SW 1271 (cell line): ENCODE measurements at regions not wholly inside any gene's neighbourhood (a gene's known extent, or its start where the extent isn't known, plus 50 kb on each side); places are given as distances from the start of the nearest gene placed in this dataset.
"Not testable (repeated sequence)": the region's sequence is repeated elsewhere in the genome, so short reads cannot be mapped to it uniquely, and the experiment has no call there.

Source experiments
- DNase-seq, 2 experiments: peaks; one replicate each; lab custom pipeline; 2025; lab: John Stamatoyannopoulos, UW

GRCh38 chr7:20466543-20467021, 135.9 kb downstream of the ITGB8 start:
- DNase-seq = no peak

DNA sequence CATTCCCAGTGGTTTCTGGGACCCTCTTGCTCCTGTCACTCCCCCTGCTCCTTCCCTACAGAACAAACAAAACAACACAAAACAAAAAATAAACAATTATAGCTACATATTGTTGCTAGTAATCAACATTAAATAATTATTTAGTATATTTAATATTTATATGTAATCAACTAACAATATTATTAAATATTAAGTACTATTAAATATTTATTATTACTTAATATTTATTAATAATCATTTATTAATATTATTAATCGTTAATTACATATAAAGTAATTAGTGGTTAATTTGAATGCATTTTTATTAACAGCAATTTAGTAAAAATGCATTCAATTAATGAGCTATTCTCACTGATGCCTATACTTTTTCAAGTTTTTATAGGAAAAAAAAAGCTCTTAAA, 139.4 kb downstream of the ITGB8 start:
- DNase-seq = no peak

GRCh38 chr7:20470726-20471125, 140.0 kb downstream of the ITGB8 start:
- DNase-seq = no peak

DNA sequence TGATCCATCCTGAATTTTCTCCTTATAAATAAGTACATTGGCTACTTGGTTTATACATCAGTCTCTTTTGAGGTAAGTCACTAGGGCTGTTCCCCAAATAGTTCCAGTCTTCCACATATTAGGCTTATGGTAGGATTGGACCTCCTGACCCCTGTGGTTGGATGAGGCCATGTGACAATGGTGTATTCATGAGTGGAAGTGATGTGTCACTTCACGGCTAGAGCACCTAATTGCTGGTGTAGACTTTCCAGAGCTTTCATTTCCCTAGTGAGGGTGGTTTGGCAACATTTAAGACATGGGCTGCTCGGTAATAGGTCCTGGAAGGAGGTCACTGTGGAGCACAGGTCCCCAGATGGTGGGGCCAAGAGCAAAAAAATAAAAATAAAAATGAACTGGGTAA, 141.2 kb upstream of the ABCB5 start:
- DNase-seq = no peak

GRCh38 chr7:20475756-20476155, 139.7 kb upstream of the ABCB5 start:
- no peak for DNase-seq

DNA sequence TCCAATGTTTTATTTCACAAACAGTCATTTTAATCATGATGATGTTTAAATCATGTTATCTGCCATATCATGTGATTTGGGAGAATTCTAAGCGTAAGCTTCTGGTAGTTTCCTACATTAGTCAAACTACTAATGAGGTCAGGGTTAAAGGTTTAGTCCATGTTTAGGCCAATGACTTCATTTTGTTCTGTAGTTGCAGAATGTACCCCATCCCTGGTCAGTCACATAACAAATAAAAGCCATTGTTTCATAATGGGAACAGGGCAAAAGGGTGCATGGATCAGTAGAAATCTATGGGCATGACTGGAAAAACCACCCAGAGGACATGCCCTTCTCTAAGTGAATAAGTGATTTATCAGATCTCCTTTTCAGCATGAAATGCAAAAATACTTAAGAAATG, 138.4 kb upstream of the ABCB5 start:
- DNase-seq = no peak

DNA sequence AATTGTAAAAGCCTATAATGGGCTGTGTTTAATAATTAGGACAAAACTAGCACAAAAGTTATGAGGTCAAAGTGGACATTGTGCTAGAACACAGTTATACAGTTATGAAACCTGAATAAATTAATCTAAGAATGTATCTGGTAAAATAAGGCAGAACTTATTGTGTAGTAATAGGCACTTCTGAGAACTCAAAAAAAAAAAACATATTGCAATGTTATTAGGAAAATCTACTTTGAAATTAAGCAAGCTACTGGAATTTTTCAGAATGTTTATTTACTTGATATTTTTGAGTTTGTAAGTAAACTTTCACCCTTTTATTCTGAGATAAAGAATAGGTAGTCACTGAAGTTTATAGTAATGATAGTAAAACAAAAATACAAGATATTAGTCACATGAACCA, 135.8 kb upstream of the ABCB5 start:
- DNase-seq = no peak

GRCh38 chr7:20482071-20482470, 133.4 kb upstream of the ABCB5 start:
- DNase-seq = no peak

DNA sequence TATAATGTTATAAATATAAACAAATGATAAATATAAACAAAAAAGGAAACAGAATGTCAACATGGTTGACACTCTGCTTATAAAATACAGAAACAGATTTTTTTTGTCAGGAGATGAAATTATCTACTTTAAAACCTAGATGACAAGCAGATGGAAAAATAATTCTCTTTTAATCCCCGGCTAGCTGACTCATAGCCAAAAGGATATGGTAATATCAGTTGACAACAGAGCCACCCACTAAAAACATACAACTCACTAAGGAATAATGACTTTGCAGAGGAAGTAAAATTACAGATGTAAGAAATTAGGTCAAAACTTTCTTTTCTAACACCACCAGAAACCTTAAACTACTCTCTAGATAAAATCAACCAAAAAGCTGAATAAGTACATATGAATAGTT, 131.1 kb upstream of the ABCB5 start:
- DNase-seq = no peak

DNA sequence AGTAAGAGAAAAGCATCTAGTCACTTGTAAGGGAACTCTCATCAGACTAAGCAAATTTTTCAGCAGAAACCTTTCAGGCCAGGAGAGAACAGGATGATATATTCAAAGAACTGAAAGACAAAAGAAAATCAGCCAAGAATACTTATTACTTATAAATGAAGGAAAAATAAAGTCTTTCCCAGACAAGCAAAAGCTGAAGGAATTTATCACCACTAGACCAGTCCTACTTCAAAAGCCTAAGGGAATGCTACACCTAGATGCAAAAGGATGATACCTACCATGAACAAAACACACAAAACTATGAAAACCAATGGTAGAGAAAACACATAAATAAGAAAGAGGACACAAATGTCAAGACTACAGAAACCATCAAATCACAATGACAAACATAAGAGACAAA, 126.6 kb upstream of the ABCB5 start:
- DNase-seq = no peak

DNA sequence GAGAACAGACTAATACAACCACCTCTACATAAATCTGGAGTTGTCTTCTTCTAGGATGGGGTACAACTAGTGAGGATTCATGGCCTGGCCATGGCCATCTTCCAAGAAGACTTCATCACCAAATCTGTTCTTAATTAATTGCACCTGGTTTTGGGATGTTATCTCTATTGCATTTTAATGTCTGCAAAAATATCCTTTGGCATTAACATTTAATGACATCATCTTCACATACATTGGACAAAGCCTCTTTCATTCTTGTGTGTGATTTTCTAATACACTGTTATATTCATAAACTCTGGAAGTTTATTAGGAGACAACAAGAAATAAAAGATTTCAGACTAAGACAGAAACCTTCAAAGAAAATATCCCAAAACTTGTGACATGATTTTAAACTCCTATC, 124.2 kb upstream of the ABCB5 start:
- no peak for DNase-seq

GRCh38 chr7:20494566-20494965, 120.9 kb upstream of the ABCB5 start:
- DNase-seq = no peak

- DNase-seq = not testable (repeated sequence)
Observed at GRCh38 chr7:20501473-20501872, 114.0 kb upstream of the ABCB5 start.

DNA sequence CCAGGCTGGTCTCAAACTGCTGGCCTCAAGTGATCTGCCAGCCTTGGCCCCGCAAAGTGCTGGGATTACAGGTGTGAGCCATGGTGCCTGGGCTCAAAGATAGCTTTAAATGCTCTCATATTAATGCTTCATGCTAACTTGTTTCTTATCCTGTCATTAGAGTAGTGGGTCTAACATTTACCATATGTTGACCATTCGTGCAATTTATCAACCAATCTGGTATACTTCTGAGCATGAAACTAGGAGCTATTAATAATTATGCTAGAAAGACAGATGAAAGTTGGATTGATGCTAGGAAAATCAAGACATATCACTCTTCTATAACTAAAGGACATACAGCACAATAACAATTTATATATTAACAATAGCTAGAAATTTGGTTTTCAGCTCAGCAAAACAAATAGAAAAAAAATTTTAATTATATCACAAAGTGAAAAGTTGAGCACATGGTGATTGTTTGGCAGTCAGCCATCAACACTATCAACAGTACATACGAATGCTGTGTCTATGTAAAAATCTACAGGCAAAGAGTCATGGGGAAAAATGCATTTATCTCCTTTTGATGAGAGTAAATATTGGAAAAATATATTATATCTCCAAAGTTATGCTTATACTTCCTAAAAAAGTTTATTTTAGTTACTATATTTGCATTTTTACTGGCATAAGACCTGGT, 112.1 kb upstream of the ABCB5 start:
- DNase-seq = no peak

GRCh38 chr7:20504060-20504459, 111.4 kb upstream of the ABCB5 start:
- no peak for DNase-seq

DNA sequence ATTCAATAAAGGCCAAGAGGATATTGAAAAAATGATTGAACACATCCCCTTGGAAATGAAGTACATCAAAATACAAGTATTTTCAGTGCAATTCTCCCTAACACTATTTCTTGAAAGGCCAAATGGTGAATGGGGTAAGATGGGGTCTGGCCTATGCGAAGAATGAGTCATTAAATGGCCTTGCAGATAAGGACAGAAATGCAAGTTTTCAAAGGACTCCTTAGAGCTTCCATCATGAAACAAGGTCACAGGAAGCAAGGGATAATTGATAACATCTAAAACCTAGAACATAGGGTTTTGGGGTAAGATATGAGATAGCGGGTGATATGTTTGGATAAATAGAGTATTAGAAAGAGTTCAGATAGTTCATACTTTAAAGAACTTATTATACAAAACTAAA, 109.3 kb upstream of the ABCB5 start:
- no peak for DNase-seq

DNA sequence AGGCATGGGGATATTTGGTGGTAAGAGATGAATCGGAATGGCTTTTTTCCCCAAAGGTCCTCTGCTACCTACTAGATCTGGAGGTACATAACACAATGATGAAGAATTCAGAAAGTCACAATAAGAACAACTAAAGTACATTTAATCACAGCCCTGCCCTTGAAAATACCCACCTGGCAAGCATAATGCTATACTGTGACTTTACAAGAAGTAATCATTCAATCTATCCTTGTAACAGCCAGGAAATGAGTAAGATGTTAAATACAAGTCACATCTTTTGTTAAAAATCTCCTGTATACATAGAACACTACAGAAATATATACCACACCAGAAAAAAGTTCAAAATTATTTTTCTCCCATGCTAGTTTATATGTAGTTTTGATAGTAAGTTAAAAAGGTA, 108.3 kb upstream of the ABCB5 start:
- no peak for DNase-seq

- DNase-seq = no peak
Observed at GRCh38 chr7:20508109-20508508, 107.4 kb upstream of the ABCB5 start.

DNA sequence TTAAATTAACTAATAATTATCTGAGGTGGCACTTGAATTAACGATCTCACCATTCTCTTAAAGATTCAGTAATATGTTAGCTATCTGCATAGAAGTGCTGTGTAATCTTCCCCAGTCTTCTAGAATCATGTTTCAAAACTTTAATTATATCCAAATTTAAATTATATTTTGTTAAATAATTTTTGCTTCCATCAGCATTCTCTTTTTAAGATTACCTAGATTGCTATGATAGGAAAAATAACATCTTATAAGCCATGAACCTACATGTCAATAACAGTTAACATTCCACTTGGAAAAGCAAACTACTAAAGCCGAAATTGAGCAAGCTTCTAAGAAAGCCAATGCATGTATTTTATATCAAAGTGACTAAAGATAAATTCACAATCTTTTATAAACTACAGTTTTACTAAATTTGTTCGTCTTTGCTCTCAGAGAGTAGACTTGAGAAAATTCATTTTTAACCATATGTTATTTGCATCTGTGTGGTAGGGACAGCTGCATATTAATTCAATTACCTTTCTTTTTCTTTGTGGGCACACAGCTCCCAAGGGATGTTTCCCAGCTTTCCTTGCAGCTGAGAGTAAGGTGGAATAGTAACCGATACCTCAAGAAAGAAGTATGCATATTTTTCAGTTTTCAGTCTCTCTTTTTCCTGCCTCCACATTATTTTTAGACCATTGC, 105.4 kb upstream of the ABCB5 start:
- DNase-seq = no peak

DNA sequence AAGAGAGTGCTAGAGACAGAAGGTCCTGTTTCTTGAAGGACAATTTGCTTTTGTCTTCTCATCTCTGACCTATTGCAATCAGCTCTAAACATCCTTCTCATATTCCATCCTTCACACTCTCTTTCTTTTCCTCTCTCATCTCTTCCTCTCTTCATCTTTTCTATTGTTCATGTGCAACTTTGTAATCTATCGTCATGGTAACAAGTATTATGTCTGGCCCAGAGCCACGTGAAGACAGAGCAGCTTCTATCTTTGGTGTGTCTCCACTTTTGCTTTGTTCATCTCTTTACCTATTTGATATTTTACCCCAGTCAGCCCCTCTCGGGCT, 104.9 kb upstream of the ABCB5 start:
- DNase-seq = no peak

DNA sequence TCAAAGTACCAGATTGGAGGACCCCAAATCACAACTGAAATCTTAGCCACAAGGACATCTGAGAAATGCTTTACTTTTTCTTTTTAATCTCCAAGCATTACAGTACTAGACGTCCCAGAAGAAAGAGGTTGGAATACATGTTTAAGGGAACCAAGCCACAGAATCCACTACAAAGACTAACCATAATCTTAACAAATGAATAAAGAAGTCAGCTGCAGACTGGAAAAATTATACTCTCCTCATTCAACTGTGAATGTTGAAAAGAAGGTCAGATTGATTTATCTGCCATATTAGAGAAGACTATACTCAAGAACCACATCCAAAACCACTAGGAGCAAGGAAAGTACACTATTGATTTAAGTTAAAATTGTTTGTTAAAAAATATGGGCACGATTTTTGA, 102.1 kb upstream of the ABCB5 start:
- no peak for DNase-seq

- DNase-seq = no peak
Observed at GRCh38 chr7:20513897-20514296, 101.6 kb upstream of the ABCB5 start.

- DNase-seq = no peak
Observed at GRCh38 chr7:20514364-20514763, 101.1 kb upstream of the ABCB5 start.

DNA sequence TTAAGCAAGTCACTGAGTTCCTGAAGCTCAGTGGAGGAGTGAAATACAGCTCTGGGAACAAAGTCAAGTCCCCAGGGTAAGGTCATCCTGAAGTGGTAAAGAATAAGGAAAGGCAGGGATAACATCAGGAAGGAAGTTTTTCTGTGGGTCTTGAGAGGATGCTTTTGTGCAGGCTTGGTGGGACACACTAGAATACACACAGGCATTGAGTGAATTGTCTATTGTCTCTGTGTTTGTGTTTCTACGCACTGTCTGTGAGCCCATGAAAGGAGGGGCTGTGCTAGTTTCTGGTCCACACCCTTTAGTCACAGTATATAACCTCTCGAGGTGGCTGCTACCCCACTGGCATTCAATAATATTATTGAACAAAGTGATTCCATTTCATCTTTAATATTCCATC, 95.8 kb upstream of the ABCB5 start:
- DNase-seq = no peak
